NCI-H69 (cell line): ENCODE measurements at regions not wholly inside any gene's neighbourhood (a gene's known extent, or its start where the extent isn't known, plus 50 kb on each side); places are given as distances from the start of the nearest gene placed in this dataset.

Experiments used
- DNase-seq: peaks from one replicate; lab custom pipeline; 2025; lab: John Stamatoyannopoulos, UW

DNA sequence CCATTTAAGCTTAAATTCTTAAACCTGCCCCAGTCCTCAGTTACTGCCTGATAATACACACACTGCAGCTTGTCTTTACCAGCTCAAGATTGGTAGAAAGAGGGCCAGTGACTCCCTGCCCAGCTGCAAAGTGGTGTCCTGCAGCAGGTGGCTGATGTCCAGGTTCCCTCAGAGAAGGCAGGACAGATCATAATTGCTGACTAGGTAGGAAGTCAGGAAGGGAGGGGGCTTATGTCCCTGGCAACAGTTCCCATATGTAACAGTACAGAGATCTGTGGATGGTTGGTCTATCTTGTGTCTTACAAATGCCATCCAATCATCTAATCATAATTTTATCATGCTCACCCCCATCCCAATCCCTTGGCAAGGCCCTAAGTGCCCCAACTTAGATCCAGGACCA is 492.1 kb upstream of the PPP2R3A start:
- no peak for DNase-seq

DNA sequence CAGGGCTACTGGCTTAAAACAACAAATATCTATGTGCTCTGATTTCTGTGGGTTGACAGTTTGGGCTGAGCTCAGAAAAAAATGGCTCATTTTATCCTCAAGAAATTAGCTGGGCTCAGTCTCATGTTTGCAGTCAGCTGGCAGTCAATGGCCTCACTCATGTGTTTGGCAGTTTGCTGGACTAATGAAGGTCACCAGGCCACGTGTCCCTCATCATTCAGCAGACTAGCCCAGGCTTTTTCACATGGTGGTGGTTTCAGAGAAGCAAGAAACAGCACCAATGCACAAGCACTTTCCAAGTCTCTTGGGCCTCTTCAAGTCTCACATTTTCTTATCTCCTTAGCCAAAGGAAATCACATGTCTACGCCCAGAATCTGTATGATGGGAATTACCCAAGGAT is 478.3 kb upstream of the PPP2R3A start:
- DNase-seq, result no peak

DNA sequence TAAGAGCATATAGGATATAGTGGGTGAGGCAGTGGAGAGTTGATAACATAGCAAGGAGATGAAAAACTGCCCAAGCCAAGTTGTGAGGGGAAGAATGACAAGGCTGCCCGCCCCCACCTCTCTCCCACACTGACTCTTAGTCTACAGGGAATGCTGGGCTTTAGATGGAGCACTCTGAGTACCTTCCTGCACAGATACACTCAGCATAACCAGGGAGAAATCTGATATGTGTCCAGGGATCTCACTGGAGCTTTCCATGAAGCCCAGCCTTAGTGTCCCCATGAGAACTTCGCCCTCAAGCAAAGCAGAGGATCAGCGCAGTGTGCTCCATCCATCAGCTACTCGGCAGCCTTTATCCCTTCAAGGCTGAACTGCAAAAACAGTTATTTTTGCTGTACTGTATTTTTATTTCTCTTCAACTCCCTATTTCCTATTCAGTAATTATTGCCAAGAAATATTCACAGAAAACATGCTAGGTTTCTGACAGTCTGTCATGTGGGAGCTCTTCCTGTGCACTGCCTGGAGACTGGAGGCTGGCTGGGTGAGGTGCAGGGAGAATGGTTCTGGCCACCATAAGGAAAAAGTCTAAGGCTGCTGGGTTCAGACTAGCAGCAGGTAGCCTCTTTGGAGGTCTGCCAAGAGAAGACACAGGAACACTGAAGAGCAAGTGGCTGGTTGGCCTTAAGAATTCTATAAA is 475.2 kb upstream of the PPP2R3A start:
- peak; percentile 51 for DNase-seq

DNA sequence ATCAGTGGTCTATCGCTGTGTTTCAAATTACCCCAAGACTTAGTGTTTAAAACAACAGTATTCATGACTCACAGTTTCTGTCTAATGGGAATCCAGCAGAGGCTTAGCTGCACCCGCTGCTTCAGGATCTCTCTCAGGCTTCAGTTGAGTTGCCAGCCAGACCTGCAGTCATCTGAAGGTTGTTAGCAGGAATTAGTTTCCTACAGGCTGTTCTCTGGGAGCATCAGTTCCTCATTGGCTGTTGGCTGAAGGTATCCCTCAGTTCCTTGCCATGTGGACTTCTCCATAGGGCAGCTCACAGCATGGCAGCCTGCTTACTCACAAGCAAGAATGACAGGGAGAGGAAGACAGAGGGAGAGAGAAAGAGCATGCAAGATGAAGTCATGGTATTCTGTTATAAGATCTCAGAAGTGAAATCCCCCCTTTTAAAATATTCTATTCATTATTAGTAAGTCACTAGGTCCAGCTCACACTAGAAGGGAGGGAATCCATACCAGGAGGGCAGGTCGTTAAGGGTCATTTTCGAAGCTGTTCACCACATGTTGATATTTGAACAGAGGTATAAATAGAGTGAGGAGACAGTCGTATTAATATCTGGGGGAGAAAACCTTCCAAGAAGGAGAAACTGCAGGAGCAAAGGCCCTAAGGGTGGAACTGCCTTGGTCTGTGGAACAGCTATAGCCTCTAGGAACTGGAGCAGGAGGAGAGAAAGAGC is 473.9 kb upstream of the PPP2R3A start:
- DNase-seq, result peak; percentile 12

DNA sequence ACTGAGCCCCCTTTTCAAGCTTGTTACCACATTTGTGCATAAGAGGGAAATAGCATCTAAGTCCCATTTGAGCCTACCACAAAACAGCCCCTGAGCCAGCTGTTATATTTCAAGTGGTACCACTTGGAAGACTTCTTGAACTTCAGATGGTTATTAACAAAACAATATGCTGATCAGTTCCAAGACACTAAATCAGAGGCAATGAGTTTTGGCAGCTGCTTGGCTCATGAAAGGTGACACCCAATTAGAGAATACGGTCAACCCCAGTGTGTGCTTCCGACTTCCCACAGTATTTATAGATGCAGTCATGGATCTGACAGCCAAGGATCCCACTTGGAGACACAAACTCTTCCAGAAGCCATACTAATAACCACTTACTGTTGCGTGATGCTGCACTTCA is 469.6 kb upstream of the PPP2R3A start:
- DNase-seq, result peak; percentile 1

DNA sequence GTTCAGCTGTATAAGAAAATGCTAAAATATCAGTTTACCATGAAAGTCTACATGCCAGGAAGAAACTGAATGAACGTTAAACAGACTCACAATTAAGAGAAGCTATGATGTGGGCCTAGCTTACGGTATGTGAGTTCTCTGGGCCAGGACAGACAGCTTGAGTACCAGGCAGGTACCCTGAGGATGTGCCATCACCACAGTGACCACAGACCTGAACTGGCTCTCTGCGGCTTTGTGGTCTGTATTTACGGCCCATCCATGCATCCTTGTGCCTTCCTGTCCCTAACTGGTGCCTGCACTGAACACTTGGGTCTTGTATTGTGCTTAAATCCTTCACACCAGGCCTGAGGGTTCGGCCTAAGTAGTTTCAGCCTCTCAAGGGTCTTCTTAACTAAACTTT is 467.5 kb upstream of the PPP2R3A start:
- DNase-seq, result no peak

DNA sequence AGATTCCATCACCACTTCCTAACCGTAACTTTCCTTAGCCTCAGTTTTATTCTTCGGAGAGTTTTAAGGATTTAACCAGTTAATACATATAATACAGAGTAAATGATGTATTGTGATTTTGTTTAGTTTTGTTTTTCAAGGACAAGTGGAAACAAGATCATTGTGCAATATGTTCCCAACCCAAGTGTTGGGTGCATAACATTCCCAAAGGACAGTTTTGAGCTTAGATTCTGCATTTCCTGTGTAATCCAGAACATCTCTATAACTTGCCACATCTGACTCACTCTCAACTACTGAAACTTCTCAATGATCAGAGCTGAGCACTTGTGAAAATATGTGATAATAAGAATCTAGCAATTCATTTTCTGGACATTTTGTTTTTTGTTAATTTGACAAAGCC is 466.1 kb upstream of the PPP2R3A start:
- no peak for DNase-seq

DNA sequence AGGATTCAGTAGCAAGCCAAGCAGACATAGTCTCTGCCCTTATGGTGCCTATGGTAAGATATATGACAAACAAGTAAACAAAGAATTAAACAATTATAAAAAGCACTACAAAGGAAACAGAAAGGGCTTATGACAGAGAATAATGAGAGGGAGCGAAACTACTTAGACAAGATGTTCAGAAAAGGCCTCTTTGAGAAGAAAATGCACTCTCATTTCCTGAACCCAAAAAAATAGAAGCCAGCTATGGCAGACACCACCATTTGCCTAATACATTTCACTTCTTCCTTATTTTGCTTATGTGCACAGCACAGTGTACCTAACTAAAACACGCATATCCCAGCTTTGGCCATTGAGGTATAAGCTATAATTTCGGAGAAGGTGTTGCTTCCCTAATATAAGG is 465.5 kb upstream of the PPP2R3A start:
- DNase-seq, result no peak

DNA sequence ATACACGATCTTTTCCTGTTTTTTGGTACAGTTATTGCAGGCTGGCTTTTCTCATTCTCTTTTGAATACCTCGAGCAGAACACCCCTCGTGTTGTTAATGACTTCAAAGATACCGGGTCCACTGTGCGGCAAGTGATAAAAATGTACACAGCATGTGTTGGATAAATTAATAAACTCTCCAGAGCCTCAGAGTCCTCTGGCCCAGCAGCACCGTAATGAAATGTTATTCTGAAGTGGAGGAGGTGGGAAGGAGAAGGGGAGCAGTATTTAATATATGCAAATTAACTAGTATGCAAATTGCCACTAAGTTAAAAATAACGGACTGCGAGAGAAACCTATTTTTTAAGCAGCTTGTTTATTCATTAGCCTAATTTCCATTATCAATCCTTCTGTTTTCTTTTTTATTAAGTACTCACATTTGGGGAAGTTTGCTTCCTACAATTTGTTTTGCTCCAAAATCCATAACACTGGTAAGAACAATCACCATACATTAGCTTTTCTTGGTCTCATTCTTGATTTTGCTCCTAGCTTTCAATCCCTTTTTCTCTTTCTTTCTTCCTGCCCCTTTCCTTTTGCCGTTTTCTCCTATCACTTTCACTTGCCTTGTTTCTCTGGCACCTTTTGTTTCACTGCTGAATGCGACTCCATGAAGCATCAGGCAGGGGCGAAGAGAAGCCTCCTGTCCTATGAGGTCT is 462.3 kb upstream of the PPP2R3A start:
- DNase-seq, result no peak

DNA sequence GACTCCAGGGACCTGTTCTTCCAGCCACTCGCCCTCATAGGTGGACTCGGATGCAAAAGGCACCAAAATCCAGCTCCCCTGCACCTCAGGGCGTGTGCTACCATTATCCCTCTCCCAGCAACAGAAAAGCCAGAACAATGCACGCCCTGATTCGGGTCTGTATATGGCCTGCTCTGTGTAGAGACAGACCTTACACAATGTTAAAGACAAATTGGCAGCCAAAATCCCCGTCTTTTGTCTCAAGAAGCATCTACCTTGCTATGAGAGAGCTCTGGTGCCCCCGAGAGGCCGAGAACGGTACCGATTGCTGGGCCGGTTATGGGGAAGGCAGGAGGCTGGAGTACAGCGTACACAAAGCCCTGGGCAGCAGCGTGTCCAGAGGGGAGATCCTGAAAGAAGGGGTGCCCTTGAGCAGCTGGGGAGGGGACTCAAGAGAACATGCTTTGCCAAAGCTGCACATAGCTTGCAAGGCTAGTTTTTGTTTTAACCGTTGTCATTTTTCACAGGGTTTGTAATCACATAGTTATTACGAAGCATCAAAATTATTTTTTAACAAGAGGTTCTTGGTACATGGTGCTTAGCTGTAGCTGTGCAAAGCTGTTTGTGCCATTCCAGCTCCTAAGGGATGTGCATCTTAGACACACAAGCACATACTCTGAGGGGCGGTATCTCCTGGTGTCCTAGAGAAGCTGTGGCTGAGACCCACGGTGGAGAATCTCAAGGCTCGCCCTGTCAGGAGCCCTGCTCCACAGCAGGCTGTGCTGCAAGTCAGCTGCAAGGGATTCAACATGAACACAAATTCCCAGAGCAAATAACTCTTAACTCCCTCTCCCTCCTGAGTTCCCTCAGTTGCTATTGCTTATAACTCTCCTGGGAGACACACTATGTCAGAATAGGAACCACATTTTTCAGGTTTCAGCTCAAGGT is 461.5 kb upstream of the PPP2R3A start:
- DNase-seq, result peak; percentile 77

DNA sequence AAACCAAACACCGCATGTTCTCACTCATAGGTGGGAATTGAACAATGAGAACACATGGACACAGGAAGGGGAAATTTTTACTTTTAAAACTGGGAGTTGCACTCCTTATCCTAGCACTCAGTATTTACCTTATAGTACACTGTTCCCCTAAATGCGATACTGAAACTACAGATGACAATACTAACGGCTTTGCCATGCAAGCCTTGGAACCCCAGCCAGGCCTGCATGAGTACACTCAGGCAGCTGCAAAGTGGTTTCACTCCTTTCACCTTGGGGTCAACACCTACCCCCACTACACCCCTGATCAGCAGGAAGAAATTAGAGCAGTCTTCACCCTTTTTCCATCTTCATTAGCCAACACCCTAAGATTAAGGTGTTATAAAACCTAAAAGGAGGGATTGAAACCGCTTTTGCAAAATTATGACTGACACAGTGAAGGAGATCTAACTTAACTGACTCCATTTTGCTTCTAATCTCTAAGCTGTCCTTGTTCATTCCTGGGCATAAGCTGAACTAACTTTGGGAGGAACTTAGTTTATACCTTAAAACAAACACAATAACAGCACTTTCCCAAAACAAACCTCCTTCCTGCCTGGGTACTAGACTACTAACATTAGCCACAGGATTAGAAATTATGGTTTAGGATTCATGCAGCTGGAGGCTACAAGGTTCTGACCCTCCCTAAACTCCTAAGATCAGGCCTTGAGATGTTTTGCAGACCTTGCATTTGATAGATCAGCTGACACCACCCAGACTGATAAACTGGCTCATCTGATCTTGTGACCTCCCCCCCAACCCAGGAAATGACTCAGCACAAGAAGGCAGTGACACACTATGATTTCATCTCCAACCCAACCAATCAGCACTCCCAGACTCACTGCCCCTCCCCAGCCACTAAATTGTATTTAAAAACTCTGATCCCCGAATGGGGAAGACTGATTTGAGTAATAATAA is 452.1 kb upstream of the PPP2R3A start:
- DNase-seq, result peak; percentile 1

DNA sequence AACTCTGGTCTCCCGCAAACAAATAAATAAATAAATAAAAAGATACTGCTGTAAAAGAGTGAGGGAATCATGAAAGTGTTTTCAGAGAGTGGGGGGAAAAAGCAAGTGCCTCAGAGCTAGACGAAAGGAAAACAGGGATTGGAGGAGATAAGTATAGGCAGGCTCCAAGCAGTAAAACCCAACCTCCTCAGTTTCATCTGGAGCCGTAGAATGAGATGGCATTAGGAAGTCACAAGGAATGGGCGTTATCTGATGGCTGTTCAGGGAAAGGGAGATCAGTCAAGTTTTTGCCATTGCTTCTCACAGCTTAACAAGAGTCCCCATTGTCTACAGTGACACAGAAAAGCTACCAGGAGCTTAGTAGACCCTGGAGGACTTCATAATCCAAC is 451.5 kb upstream of the PPP2R3A start:
- DNase-seq, result no peak

DNA sequence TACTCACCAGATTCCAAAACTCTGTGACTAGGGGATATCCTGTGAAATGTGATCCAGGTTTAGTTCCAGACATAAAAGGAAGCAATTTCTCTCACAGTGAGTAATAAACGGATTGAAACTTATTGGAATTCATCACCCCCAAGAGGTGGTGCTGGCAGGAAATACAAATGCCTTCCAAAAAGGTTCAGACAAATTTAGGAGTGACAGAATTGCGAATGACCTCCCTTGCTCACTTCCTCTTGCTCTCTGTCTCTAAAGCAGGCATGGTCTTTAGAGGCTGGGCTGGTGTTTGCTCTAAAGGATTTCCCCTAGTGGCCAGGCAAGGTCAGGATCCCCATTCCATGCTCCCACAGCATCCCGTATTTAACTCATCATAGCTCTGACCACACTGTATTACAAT is 449.4 kb upstream of the PPP2R3A start:
- peak; percentile 3 for DNase-seq

DNA sequence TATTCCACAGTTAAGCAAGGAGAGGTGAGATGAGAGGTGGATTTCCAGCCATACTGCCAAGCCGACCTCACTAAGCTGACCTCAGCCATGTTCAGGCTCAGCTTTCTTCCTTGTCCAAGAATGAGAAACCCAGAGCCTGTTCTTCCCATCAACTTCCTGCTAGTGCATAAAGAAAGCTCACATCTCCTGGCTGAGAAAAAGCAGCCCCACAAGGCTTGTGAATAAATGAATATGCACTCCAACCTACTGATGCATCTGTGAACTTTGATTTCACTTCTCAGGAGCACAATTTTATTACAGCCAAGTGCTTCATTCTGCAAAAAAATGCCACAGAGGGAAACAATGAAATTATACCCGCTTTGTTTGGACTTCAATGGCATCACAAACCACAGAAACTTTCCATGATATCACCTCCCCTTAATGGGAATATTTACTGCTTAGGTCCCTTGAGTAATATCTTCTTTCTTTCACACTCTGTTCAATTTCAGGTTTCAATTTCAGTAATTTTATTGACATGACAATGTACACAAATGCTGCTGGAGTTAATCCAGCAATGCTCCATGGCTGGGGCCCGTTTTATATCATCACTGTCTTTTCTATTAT is 437.0 kb upstream of the PPP2R3A start:
- DNase-seq, result peak; percentile 77

DNA sequence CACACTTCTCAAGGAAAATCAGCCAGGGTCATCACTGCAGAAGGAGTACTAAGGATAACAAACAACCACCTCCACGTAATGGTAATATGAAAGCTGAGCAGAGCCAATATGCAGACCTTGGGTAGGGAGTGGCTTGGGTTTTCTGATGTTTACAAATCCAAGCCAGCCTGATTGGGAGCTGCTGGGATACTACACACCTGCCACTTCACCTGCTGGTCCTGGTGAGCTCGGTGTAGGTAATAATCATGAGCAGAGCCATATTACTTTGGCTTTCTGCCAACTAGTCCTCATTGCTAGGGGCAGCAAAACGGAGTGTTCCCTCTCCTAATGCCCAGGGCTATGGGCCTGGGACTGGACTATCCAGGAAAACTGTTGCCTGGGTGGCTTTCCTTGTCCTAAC is 433.5 kb upstream of the PPP2R3A start:
- peak; percentile 92 for DNase-seq

DNA sequence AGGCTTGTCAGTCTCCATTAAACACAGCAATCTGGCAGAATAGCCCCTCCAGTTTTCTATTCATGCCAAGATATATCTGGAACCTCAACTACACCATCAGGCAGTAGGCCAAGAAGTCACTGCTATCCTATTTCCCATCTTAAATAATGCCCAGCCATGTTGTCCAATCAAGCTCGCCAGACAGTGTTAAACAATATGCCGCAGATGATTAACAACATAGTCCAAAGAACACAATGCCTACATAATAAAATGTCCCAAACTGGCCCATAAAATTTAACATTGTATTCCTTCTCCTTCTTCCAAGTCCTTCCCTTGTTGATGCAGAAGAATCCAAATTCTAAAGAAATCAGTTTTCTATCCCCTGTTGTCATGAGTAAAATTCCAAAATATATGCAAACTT is 427.4 kb upstream of the PPP2R3A start:
- no peak for DNase-seq

DNA sequence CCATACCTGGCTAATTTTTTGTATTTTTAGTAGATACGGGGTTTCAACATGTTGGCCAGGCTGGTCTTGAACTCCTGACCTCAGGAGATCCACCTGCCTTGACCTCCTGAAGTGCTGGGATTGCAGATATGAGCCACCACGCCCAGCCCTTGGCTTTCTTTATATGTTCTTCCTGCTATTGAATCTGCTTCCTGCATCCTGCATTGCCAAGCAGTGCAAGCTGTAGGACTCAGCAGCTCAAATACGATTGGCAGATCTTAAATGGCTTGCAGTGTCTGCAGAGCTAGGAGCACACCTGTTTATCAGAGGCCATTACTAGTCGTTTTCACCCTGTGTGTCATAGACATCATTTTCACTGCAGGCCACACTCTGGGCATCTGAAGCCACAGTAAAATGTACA is 426.2 kb upstream of the PPP2R3A start:
- DNase-seq, result no peak

DNA sequence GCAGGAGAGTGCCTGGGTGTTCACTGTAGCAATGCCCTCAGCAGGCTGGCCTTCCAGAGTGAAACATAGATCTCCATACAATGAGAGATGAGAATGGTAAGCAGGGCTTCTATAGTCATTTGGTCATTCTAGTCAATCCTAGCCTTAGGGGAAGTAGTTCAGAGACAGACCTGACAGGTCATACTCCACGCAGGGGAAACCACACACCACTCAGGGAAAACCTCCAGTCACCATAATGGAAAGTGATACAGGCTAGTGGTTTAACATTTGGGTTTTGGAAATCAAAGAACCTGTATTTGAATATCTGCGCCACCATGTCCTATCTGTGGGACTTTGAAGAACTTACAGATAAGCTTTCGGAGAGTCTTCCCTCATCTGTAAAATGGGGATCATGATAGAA is 425.7 kb upstream of the PPP2R3A start:
- DNase-seq, result no peak

DNA sequence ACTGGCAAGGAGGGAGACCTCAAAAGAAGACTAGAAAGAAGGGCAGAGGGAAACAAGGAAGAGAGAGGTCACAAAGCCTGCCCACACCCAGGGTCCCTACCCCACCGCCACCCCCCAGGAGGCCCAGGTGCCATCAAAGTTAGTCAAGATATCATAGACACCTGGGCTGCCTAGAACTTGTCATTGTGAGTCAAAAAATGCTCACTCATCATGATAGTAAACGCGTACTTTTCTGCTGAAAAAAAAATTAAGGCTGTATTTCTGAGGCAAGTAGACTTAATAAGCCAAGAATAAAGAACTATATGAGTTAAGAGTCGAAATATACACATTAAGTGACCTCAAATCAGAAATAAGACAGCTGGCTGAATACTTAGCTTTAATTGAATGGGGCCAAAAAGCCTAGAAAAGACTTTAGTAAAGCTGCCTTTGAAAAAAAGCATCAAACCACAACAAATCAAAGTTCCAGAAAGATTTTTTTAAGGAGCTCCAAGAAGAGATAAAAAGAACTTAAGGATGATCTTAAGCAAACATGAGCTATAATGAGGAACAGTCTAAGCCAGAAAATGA is 415.5 kb upstream of the PPP2R3A start:
- DNase-seq, result no peak

DNA sequence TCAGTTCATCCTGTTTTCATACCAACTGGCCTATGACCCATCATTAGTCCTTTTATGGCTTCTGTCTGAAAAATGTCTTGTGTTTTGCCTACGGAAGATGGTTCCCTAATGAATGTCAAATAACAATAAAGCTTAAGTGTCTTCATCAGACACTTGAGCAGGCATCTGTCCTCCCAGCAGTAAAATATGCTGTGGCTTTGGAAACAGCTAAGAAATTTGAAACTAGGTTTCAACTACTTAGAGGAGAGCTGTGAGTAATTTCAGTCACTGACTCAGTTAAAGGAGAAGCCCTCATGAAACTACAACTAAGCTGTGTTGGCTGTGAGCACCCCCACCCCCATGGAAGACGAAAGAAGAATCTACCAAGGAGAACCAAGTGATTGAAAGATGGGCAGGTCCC is 409.4 kb upstream of the PPP2R3A start:
- DNase-seq, result no peak
